Suprapubic skin (tissue), 4 donors: ENCODE measurements at regions not wholly inside any gene's neighbourhood (a gene's known extent, or its start where the extent isn't known, plus 50 kb on each side); places are given as distances from the start of the nearest gene placed in this dataset.

Experiments
- EP300 ChIP-seq: sonication (generic); formaldehyde crosslinking; IDR thresholded peaks from one replicate; pipeline ENCODE4 v1.6.1; 2017; ENCODE audit warnings: antibody characterized with exemption
- POLR2A ChIP-seq, 2 donors: fragments of 450-650 bp; IDR thresholded peaks; one replicate each; pipeline ENCODE4 v1.6.1; 2017; ENCODE audit warnings: antibody characterized with exemption in 2 of 2, mild to moderate bottlenecking in 2 of 2, moderate library complexity in 2 of 2
- POLR2AphosphoS5 ChIP-seq, 3 donors: sonication (generic); formaldehyde crosslinking; IDR thresholded peaks; one replicate each; pipeline ENCODE4 v1.6.1; 2017; ENCODE audit warnings: antibody characterized with exemption in 3 of 3
- TF ChIP-seq, protein P1 (sequence below), 2 donors: fragments of 200-600 bp in 1 of 2; fragments of 450-650 bp in 1 of 2; sonication (generic) in 1 of 2; IDR thresholded peaks; one replicate each; pipeline ENCODE4 v1.5.1; 2016 to 2019; ENCODE audit warnings: antibody characterized with exemption in 2 of 2, mild to moderate bottlenecking in 1 of 2, moderate library complexity in 1 of 2

DNA sequence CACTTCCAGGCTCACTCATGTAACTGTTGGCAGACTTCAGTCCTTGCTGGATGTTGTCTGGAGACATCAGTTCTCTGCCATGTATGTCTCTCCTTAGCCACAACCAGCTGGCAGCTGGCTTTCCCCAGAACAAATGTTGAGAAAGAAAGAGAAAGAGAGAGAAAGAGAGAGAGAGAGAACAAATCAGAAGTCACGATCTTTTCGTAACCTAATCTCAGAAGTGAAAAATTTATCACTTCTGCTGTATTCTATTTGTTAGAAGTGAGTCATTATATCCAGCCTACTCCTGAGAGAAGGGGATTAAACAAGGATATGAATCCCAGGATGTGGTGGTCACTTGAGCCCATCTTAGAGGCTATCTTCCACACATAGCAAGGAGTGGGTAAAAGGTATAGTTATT lies 101.2 kb downstream of the BTG1 start:
- TF ChIP-seq, protein P1, sequence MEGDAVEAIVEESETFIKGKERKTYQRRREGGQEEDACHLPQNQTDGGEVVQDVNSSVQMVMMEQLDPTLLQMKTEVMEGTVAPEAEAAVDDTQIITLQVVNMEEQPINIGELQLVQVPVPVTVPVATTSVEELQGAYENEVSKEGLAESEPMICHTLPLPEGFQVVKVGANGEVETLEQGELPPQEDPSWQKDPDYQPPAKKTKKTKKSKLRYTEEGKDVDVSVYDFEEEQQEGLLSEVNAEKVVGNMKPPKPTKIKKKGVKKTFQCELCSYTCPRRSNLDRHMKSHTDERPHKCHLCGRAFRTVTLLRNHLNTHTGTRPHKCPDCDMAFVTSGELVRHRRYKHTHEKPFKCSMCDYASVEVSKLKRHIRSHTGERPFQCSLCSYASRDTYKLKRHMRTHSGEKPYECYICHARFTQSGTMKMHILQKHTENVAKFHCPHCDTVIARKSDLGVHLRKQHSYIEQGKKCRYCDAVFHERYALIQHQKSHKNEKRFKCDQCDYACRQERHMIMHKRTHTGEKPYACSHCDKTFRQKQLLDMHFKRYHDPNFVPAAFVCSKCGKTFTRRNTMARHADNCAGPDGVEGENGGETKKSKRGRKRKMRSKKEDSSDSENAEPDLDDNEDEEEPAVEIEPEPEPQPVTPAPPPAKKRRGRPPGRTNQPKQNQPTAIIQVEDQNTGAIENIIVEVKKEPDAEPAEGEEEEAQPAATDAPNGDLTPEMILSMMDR (IDR thresholded peaks at IDR 0.05): no peak
- TF ChIP-seq POLR2A (IDR thresholded peaks at IDR 0.05) (no peak), POLR2AphosphoS5 (IDR thresholded peaks at IDR 0.05) (no peak), EP300 (no peak)
